Activated CD4-positive, alpha-beta T cell treated with anti-CD3 and anti-CD28 coated beads, Interleukin-2, amount 50 U/mL, for 48 hours (primary cell): ENCODE measurements at regions not wholly inside any gene's neighbourhood (a gene's known extent, or its start where the extent isn't known, plus 50 kb on each side); places are given as distances from the start of the nearest gene placed in this dataset.
"Not testable (repeated sequence)": the region's sequence is repeated elsewhere in the genome, so short reads cannot be mapped to it uniquely, and the experiment has no call there.

Experiments
- DNase-seq, 2 experiments: peaks; one replicate each; pipeline ENCODE4 v3.0.0-alpha.2; 2020

GRCh38 chr3:153866901-153867300, 254.3 kb upstream of the ARHGEF26 start:
- DNase-seq, result no peak

GRCh38 chr3:153874348-153874747, 246.8 kb upstream of the ARHGEF26 start:
- not testable (repeated sequence) for DNase-seq

- DNase-seq, result no peak
Observed at GRCh38 chr3:153880493-153880892, 240.7 kb upstream of the ARHGEF26 start.

GRCh38 chr3:153881201-153881600, 240.0 kb upstream of the ARHGEF26 start:
- no peak for DNase-seq

GRCh38 chr3:153885359-153885758, 235.8 kb upstream of the ARHGEF26 start:
- DNase-seq, result no peak

GRCh38 chr3:153889905-153890334, 231.3 kb upstream of the ARHGEF26 start:
- no peak for DNase-seq

GRCh38 chr3:153892126-153892525, 229.1 kb upstream of the ARHGEF26 start:
- DNase-seq, result no peak

GRCh38 chr3:153894857-153895256, 226.3 kb upstream of the ARHGEF26 start:
- DNase-seq, result no peak

GRCh38 chr3:153896197-153896596, 225.0 kb upstream of the ARHGEF26 start:
- DNase-seq, result no peak

- no peak for DNase-seq
Observed at GRCh38 chr3:153897025-153897723, 224.0 kb upstream of the ARHGEF26 start.

GRCh38 chr3:153897842-153898241, 223.3 kb upstream of the ARHGEF26 start:
- no peak for DNase-seq

GRCh38 chr3:153901152-153901551, 220.0 kb upstream of the ARHGEF26 start:
- DNase-seq, result no peak

- no peak for DNase-seq
Observed at GRCh38 chr3:153901991-153902390, 219.2 kb upstream of the ARHGEF26 start.

GRCh38 chr3:153903430-153903829, 217.8 kb upstream of the ARHGEF26 start:
- no peak for DNase-seq

GRCh38 chr3:153906366-153906765, 214.8 kb upstream of the ARHGEF26 start:
- DNase-seq, result no peak

GRCh38 chr3:153910387-153910786, 210.8 kb upstream of the ARHGEF26 start:
- DNase-seq, result no peak

- DNase-seq, result no peak
Observed at GRCh38 chr3:153911116-153911515, 210.1 kb upstream of the ARHGEF26 start.

- no peak for DNase-seq
Observed at GRCh38 chr3:153919773-153920172, 201.4 kb upstream of the ARHGEF26 start.

- DNase-seq, result no peak
Observed at GRCh38 chr3:153921826-153922225, 199.4 kb upstream of the ARHGEF26 start.

- no peak for DNase-seq
Observed at GRCh38 chr3:153925841-153926514, 195.2 kb upstream of the ARHGEF26 start.

- no peak for DNase-seq
Observed at GRCh38 chr3:153927107-153927506, 194.1 kb upstream of the ARHGEF26 start.

- no peak for DNase-seq
Observed at GRCh38 chr3:153928851-153929250, 192.3 kb upstream of the ARHGEF26 start.

- DNase-seq, result not testable (repeated sequence)
Observed at GRCh38 chr3:153933481-153933880, 187.7 kb upstream of the ARHGEF26 start.

GRCh38 chr3:153944084-153944483, 177.1 kb upstream of the ARHGEF26 start:
- DNase-seq, result no peak

GRCh38 chr3:153951276-153951675, 169.9 kb upstream of the ARHGEF26 start:
- DNase-seq, result no peak
